ENCODE measurements at regions not wholly inside any gene's neighbourhood (a gene's known extent, or its start where the extent isn't known, plus 50 kb on each side); places are given as distances from the start of the nearest gene placed in this dataset.

DNA sequence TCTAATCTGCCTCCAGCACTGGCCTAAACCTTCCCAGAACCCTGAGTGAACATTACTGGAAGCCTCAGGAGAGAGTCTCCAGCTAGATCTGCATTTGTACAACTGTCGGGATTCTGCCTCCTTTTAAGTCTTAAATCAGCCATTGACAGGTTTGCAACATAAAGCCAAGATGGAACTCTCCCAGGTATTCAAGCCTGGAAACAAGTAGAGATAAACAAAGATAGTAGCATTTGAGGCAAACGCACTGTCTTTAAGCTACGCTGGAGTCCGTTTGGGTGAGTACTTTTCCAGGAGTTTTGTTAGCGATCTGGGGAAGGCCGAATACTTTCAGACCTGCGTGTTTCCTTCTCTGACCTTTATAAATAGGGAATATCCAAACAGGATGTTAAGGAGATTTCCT lies 317.2 kb upstream of the FZD8 start (continued):
- TF ChIP-seq, protein P1, sequence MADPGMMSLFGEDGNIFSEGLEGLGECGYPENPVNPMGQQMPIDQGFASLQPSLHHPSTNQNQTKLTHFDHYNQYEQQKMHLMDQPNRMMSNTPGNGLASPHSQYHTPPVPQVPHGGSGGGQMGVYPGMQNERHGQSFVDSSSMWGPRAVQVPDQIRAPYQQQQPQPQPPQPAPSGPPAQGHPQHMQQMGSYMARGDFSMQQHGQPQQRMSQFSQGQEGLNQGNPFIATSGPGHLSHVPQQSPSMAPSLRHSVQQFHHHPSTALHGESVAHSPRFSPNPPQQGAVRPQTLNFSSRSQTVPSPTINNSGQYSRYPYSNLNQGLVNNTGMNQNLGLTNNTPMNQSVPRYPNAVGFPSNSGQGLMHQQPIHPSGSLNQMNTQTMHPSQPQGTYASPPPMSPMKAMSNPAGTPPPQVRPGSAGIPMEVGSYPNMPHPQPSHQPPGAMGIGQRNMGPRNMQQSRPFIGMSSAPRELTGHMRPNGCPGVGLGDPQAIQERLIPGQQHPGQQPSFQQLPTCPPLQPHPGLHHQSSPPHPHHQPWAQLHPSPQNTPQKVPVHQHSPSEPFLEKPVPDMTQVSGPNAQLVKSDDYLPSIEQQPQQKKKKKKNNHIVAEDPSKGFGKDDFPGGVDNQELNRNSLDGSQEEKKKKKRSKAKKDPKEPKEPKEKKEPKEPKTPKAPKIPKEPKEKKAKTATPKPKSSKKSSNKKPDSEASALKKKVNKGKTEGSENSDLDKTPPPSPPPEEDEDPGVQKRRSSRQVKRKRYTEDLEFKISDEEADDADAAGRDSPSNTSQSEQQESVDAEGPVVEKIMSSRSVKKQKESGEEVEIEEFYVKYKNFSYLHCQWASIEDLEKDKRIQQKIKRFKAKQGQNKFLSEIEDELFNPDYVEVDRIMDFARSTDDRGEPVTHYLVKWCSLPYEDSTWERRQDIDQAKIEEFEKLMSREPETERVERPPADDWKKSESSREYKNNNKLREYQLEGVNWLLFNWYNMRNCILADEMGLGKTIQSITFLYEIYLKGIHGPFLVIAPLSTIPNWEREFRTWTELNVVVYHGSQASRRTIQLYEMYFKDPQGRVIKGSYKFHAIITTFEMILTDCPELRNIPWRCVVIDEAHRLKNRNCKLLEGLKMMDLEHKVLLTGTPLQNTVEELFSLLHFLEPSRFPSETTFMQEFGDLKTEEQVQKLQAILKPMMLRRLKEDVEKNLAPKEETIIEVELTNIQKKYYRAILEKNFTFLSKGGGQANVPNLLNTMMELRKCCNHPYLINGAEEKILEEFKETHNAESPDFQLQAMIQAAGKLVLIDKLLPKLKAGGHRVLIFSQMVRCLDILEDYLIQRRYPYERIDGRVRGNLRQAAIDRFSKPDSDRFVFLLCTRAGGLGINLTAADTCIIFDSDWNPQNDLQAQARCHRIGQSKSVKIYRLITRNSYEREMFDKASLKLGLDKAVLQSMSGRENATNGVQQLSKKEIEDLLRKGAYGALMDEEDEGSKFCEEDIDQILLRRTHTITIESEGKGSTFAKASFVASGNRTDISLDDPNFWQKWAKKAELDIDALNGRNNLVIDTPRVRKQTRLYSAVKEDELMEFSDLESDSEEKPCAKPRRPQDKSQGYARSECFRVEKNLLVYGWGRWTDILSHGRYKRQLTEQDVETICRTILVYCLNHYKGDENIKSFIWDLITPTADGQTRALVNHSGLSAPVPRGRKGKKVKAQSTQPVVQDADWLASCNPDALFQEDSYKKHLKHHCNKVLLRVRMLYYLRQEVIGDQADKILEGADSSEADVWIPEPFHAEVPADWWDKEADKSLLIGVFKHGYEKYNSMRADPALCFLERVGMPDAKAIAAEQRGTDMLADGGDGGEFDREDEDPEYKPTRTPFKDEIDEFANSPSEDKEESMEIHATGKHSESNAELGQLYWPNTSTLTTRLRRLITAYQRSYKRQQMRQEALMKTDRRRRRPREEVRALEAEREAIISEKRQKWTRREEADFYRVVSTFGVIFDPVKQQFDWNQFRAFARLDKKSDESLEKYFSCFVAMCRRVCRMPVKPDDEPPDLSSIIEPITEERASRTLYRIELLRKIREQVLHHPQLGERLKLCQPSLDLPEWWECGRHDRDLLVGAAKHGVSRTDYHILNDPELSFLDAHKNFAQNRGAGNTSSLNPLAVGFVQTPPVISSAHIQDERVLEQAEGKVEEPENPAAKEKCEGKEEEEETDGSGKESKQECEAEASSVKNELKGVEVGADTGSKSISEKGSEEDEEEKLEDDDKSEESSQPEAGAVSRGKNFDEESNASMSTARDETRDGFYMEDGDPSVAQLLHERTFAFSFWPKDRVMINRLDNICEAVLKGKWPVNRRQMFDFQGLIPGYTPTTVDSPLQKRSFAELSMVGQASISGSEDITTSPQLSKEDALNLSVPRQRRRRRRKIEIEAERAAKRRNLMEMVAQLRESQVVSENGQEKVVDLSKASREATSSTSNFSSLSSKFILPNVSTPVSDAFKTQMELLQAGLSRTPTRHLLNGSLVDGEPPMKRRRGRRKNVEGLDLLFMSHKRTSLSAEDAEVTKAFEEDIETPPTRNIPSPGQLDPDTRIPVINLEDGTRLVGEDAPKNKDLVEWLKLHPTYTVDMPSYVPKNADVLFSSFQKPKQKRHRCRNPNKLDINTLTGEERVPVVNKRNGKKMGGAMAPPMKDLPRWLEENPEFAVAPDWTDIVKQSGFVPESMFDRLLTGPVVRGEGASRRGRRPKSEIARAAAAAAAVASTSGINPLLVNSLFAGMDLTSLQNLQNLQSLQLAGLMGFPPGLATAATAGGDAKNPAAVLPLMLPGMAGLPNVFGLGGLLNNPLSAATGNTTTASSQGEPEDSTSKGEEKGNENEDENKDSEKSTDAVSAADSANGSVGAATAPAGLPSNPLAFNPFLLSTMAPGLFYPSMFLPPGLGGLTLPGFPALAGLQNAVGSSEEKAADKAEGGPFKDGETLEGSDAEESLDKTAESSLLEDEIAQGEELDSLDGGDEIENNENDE (IDR thresholded peaks at IDR 0.05; ENCODE audit: insufficient replicate concordance, low read length), result no peak
- no peak for TF ChIP-seq KDM5A (IDR thresholded peaks at IDR 0.05; ENCODE audit: low read length)
- no peak for TF ChIP-seq CREB1 (IDR thresholded peaks at IDR 0.05)
- no peak for TF ChIP-seq TBP (IDR thresholded peaks at IDR 0.05; ENCODE audit: low read depth, low read length)
- no peak for TF ChIP-seq FOSL1 (IDR thresholded peaks at IDR 0.05; ENCODE audit: insufficient read depth, low read depth, low read length)
- TF ChIP-seq EGR1 (IDR thresholded peaks at IDR 0.05; ENCODE audit: borderline replicate concordance, low read depth, low read length), result no peak
- TF ChIP-seq CTBP2 (IDR thresholded peaks at IDR 0.05; ENCODE audit: borderline replicate concordance, insufficient read depth, insufficient read length, low read length), result no peak
- no peak for TF ChIP-seq NRF1 (IDR thresholded peaks at IDR 0.05; ENCODE audit: low read depth, low read length)
- no peak for TF ChIP-seq CEBPB (IDR thresholded peaks at IDR 0.05; ENCODE audit: low read depth, low read length)
